ENCODE measurements at regions not wholly inside any gene's neighbourhood (a gene's known extent, or its start where the extent isn't known, plus 50 kb on each side); places are given as distances from the start of the nearest gene placed in this dataset.

- no peak overlapping the region for H3K4me3 ChIP-seq (ENCODE audit: control insufficient read depth, low read depth, low read length)
- no peak for DNase-seq (ENCODE audit: low read depth)
- TF ChIP-seq CTCF (IDR thresholded peaks at IDR 0.05; ENCODE audit: control insufficient read depth, insufficient read depth, low read depth, low read length, missing control alignments): no peak
Measured at GRCh38 chr21:18940791-18941190, 537.2 kb upstream of the TMPRSS15 start.

GRCh38 chr21:18950045-18950740 lies 546.6 kb upstream of the TMPRSS15 start:
- TF ChIP-seq CTCF (IDR thresholded peaks at IDR 0.05; ENCODE audit: control insufficient read depth, insufficient read depth, low read depth, low read length, missing control alignments): no peak
- DNase-seq (ENCODE audit: low read depth): no peak

GRCh38 chr21:18951271-18952038 lies 547.9 kb upstream of the TMPRSS15 start:
- no peak for TF ChIP-seq CTCF (IDR thresholded peaks at IDR 0.05; ENCODE audit: control insufficient read depth, insufficient read depth, low read depth, low read length, missing control alignments)
- DNase-seq (ENCODE audit: low read depth): no peak
- no peak overlapping the region for H3K4me3 ChIP-seq (ENCODE audit: control insufficient read depth, low read depth, low read length)

More at GRCh38 chr21:18950045-18950740, 546.6 kb upstream of the TMPRSS15 start:
- H3K4me3 ChIP-seq (ENCODE audit: control insufficient read depth, low read depth, low read length): no peak overlapping the region

GRCh38 chr21:18954441-18954844 lies 550.9 kb upstream of the TMPRSS15 start:
- no peak for DNase-seq (ENCODE audit: low read depth)
- H3K4me3 ChIP-seq (ENCODE audit: control insufficient read depth, low read depth, low read length): no peak overlapping the region
- no peak for TF ChIP-seq CTCF (IDR thresholded peaks at IDR 0.05; ENCODE audit: control insufficient read depth, insufficient read depth, low read depth, low read length, missing control alignments)

- DNase-seq (ENCODE audit: low read depth): no peak
- TF ChIP-seq CTCF (IDR thresholded peaks at IDR 0.05; ENCODE audit: control insufficient read depth, insufficient read depth, low read depth, low read length, missing control alignments): no peak
- H3K4me3 ChIP-seq (ENCODE audit: control insufficient read depth, low read depth, low read length): no peak overlapping the region
Measured at GRCh38 chr21:18959817-18960216, 556.2 kb upstream of the TMPRSS15 start.

- H3K4me3 ChIP-seq (ENCODE audit: control insufficient read depth, low read depth, low read length): no peak overlapping the region
- DNase-seq (ENCODE audit: low read depth): no peak
- no peak for TF ChIP-seq CTCF (IDR thresholded peaks at IDR 0.05; ENCODE audit: control insufficient read depth, insufficient read depth, low read depth, low read length, missing control alignments)
Measured at GRCh38 chr21:18960306-18960705, 556.7 kb upstream of the TMPRSS15 start.
